Stimulated activated CD4-positive, alpha-beta T cell treated with anti-CD3 and anti-CD28 coated beads, Interleukin-2, amount 100 ng/mL, for 48 hours (primary cell): ENCODE measurements at regions not wholly inside any gene's neighbourhood (a gene's known extent, or its start where the extent isn't known, plus 50 kb on each side); places are given as distances from the start of the nearest gene placed in this dataset.

Experiments used
- DNase-seq, 2 donors: peaks; one replicate each; pipeline ENCODE4 v3.0.0-alpha.2; 2020

DNA sequence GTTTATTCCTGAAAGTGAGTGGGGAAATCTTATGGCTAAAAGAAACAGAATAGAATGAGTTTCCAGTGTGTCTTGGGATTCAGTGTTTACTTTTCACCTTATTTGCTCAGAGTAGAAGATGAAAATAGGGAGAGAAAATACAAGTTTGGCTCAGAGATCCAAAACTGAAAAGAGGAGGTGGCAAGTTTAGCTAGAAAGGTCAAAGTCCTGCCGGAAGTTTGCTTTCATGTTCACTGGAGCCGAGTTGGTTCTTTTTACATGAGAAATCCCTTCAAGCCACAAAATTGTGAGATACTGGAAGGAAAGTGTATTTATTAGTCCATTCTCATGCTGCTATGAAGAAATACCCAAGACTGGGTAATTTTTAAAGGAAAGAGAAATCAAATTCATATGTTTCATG is 604.6 kb downstream of the MRPL39 start:
- DNase-seq: no peak

DNA sequence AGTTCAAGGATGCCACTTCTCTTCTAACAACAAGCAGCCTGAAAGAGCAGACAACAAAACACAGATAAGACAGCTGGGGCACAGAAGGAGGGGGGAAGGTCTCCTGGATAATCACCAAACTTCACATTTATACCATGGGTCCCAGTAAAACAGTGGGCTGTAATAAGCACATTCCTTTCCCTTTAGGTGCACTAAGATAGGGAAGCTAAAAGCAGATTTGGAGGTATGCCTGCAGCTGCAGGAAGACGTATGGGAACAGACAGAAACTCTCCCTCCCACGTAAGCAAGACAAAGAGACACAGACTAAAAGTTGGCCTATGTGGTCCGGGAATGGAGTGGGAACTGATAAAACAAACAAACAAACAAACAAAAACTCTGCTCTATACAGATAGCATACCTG is 612.1 kb downstream of the MRPL39 start:
- DNase-seq: no peak

GRCh38 chr21:24994717-24995116 is 612.6 kb downstream of the MRPL39 start:
- no peak for DNase-seq

DNA sequence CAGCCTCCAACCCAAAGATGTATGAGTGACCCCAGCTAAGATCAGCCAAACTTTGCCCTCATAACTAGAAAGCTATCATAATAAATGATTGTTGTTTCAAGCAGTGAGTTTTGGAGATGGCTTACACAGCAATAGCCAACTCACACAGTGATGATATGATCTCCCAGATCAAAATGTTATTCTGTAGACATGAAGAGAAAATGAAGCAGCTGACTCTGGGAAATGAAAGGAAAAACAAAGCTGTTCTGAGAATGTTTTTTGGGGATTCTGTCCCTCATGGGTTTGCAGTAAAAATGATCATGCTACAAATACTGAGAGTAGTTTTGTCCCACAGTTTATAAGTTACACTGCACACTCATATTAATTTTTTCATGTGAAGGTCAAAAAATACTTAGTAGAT is 617.8 kb downstream of the MRPL39 start:
- DNase-seq: no peak

DNA sequence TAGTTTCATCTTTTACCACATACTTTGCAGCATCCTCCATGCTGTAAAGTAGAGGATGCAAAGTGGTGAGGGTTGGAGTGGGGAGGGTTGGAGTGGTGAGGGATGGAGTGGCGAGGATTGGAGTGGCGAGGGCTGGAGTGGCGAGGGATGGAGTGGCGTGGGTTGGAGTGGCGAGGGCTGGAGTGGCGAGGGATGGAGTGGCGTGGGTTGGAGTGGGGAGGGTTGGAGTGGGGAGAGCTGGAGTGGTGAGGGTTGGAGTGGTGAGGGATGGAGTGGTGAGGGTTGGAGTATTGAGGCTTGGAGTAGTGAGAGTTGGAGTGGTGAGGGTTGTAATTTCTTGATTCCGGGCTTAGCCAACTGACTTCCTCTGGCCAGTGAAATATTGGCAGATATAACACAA is 618.3 kb downstream of the MRPL39 start:
- no peak for DNase-seq

DNA sequence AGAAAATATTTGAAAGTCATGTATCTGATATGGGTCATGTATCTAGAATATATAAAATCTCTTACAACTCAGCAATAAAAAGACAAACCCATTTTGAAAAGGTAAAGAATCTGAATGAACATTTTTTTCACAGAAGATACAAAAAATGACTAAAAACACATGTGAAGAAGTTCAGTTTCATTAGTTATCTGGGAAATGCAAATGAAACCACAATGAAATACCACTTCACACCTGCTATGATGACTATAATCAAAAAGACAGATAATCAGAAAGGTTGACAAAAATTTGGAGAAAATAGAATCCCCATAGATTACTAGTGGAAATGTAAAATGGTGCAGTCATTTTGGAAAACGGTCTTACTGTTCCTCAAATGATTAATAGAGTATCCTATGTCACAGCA is 631.0 kb downstream of the MRPL39 start:
- DNase-seq: no peak

DNA sequence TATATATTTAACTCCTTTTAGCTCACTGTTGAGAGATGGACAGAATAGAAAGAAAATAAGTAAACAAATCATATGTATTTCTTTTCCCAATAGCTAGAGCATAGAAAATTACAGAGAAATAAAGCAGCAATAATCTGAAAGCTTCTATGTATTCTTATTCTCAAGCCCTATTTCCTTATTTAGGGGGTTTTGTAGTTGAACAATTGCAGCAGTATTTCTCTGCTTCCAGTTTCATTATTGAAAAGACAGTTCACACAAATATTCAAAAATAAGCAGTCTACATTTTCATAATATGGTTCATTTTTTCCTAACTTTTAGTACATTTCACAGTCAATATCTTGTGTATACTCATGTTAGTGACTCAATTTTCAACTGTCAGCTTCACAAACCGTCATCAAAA is 638.2 kb downstream of the MRPL39 start:
- no peak for DNase-seq

DNA sequence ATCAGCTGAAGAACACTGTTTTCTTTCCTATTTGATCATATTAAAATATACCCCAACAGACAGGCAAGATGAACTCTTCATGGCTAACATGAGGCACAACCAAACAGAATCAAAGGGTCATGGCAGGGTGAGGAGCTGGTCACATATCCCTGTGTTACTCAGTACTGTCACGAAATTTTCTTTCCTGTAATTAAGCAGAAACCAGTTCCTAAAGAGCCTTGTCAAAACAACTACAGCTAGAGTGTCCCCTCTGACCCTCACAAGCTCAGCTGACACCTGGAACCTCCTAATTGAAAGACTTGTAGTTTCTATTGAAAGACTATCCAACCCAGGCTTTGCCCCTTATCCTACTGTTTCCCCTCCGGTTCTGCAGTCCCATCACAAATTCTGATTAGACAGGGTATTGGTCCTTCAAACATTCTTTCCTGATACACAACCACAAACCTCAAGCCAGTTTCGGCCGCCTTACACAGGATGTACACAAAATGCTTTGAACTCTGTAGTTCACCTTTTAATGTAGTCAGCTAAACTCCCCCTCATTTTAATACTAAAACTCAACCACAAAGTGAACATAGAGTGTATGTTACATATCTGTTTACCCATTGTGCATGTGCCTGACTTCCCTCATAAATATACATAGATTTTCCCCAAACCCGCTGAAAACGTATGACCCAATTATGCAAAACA is 651.9 kb downstream of the MRPL39 start:
- DNase-seq: no peak

GRCh38 chr21:24948186-24948585 is 659.1 kb downstream of the MRPL39 start:
- no peak for DNase-seq

- no peak for DNase-seq
These were observed 661.4 kb downstream of the MRPL39 start for GRCh38 chr21:24945910-24946309.

DNA sequence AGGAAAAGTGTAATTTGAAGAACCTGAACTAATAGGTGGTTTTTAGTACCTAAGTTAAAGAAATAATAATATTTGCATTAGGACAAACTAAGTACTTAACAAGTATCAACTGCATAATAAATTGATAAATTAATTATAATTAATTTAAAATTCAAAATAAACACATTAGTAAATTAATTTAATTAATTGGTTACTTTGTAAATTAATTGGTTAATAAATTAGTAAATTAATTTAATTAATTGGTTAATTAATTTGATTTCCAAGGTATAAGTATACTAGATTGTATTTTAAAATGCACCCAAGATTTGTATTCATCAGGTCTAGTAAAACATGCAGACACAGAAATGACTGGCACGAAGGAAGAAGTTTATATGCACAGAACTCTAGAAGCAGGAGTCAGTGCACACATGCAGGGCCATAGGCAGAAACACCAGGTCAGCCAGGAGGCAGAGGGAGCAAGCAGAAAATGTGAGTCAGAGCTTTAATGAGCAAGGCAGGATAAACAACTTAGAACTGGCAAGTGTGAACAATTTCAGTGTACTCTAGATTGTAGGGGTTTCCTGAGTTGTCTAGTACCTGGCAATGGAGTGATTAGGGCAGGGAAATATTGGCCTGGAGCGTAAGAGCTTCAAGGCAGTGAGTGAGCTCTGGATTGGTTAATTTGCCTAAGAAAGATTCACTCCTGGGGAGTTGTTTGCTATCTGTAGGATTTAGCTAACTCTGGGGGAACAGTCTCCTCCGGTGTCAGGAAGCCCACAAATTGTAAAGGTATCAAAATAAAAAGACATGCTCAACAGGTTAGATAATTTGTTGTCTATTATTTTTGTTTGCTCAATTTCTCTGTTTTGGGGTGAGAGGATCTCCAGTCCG is 665.7 kb downstream of the MRPL39 start:
- DNase-seq: no peak

DNA sequence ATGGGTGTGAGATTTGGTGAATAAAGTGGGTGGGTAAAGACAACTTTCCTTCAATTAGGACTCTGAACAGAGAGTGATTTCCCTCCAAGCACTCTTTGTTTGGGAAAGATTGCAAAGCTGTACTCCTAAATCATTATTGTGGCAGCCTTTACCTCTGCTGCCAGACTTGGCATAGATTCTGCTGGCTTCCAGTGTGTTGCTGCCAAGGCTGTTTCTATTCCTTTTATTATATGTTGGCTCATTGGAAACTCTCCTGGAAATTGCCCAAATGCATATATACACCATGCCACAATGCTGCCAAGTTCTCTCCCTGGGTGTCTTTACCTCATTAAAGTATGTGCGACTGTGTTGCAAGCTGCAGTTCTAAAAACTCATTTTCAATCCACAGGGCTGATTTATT is 668.0 kb downstream of the MRPL39 start:
- DNase-seq: no peak

DNA sequence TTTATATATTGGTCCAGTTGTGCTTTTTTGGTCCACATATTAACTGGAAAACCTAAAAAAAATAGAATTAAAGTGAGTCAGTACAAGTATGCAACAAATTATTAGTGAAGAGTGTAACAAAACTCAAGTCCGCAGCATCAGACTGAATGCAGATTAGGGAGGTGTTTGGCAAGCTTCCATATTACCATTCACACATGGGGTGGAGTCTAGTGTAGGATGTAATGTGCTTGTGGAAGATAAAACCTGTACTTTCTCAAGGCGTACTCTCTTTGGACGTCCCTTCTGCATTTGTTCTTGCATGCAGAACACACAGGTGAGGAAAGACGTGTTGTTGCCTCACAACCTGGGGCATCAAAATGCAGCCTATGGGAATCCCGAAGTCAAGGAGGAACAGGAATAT is 668.7 kb downstream of the MRPL39 start:
- no peak for DNase-seq

GRCh38 chr21:24935991-24936390 is 671.3 kb downstream of the MRPL39 start:
- DNase-seq: no peak

DNA sequence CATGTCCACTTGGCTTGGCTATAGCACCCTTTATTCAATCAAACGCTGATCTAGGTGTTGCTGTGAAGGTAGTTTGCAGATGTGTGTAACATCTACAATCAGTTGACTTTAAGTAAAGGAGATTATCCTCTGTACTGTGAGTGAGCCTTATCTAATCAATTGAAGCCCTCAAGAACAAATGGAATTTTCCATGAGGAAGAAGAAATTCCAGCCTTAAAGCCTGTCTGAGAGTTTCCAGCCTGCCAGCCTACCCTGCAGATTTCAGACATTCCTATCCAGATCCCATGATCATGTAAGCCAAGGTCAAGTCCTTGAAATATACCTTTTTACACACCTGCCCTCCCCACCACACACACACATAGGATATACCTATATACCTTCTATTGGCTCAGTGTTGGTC is 696.7 kb downstream of the MRPL39 start:
- DNase-seq: no peak

DNA sequence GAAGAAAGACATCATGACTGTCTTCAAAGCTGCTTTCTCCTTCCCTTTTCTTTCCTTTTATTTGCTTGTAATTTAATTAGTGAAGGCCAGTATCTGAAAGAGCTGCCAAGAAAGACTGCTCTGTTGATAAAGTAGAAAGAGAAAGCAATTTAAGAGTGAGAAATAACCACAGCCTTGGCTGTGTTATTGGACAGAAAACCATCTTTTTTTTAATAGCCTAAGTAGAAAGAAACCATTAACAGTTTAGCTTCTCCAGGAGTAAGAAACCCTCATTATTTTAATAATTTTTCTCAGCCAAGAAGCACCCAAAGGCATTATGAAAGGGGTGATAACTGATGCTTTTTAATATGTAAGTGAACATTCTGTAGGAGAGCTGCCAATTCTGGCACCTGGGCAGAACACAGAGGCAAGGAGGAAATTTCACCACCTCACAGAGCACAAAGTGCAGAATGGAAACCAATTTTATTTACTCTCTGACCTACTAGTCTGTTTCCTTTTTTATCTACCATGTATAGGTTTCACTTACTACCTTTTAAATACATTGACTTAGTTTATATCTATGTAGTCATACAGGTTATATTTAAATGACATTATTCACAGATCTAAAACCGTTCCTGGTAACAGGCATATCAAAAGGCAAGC is 703.2 kb downstream of the MRPL39 start:
- no peak for DNase-seq

DNA sequence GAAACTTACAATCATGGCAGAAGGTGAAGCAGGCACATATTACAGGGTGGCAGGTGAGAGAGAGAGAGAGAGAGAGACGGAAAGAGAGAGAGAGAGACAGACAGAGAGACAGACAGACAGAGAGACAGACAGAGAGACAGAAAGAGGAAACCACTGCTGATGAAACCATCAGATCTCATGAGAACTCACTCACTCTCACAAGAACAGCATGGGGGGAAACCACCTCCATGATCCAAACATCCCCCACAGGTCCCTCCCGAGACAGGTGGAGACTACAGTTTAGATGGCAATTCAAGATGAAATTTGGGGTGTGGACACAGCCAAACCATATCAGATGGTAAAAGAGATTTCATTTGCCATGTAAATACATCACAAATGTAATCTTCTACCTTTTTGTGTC is 708.1 kb downstream of the MRPL39 start:
- no peak for DNase-seq

GRCh38 chr21:24897883-24898282 is 709.4 kb downstream of the MRPL39 start:
- DNase-seq: no peak

- no peak for DNase-seq
These were observed 710.6 kb downstream of the MRPL39 start for GRCh38 chr21:24896735-24897124.

DNA sequence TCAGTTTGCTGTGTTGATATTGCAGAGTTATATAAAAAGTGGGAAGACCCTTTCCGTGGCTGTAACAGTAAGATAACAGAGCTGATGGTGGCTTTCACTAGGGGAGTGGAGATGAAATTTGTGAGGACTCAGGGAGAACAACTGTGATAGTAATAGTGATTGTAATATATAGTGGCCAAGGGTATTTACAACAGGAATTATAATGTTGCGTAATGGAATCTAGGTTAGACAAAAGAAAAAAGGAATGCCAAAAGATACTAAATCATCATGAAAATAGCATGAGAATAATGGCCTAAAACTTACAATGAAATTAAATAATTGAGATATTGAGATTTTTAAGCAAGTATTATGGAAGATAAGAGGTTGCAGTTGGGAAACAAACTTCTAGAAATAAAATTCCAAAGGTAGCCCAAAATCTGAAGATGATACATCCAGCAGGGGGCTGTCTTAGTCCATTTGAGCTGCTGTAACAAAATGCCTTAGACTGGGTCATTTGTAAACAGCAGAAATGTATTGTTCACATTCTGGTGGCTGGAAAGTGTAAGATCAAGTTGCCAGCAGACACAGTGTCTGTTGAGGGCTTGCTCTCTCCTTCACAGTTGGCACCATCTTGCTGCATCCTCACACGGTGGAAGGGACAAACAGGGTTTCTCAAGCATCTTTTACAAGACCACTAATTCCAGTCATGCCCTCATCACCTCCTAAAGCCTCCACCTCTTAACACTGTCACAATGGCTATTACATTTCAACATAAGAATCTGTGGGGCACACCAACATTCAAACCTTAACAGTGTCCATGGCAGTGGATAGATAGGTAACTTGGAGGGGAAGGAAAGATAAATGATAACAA is 711.2 kb downstream of the MRPL39 start:
- DNase-seq: no peak

- DNase-seq: no peak
These were observed 713.0 kb downstream of the MRPL39 start for GRCh38 chr21:24894324-24894723.

- no peak for DNase-seq
These were observed 717.3 kb downstream of the MRPL39 start for GRCh38 chr21:24890021-24890420.

DNA sequence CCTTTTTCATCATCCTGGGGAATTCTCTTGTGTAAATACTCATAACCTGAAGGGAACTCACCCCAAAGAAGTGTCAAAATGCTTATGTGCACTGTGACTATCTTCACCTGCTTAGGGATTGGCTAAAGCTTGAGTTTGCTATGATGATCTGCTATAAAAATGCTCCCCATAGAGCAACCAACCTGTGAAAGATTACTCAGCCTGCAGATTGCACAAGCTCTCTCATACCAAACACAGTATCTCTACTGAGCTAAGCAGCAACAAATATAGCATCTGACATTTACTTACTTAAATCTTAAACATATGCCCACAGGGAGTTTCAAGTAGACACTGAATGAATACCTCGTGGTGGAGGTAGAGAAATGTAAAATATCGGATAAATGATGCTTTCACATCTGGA is 725.8 kb downstream of the MRPL39 start:
- DNase-seq: no peak
